Left ventricle myocardium inferior (tissue), 1 donor: ENCODE measurements at regions not wholly inside any gene's neighbourhood (a gene's known extent, or its start where the extent isn't known, plus 50 kb on each side); places are given as distances from the start of the nearest gene placed in this dataset.

Experiments used
- DNase-seq: peaks from one replicate; pipeline ENCODE4 v3.0.0-alpha.2; 2020
- H3K27ac ChIP-seq: fragments of 200-600 bp; replicated peaks from 2 replicates; pipeline ENCODE4 v1.8.0; 2021
- H3K27me3 ChIP-seq: fragments of 200-600 bp; 2 replicates; pipeline ENCODE4 v1.8.0; 2021; ENCODE audit warnings: low read depth
- H3K36me3 ChIP-seq: fragments of 200-600 bp; 2 replicates; pipeline ENCODE4 v1.8.0; 2021
- H3K4me1 ChIP-seq: fragments of 200-600 bp; 2 replicates; pipeline ENCODE4 v1.8.0; 2021
- H3K4me3 ChIP-seq: fragments of 200-600 bp; 2 replicates; pipeline ENCODE4 v1.8.0; 2021; ENCODE audit warnings: mild to moderate bottlenecking, moderate library complexity
- H3K9me3 ChIP-seq: fragments of 200-600 bp; replicated peaks from 2 replicates; pipeline ENCODE4 v1.8.0; 2021
- intact Hi-C: fragments of 100-400 bp; cut with micrococcal nuclease; formaldehyde crosslinking; loops from one replicate; pipeline ENCODE4 v1.11.0; 2022
- TF ChIP-seq, protein P1 (sequence below): fragments of 200-600 bp; IDR thresholded peaks from 2 replicates; pipeline ENCODE4 v1.8.0; 2021; ENCODE audit warnings: antibody characterized with exemption, mild to moderate bottlenecking, borderline replicate concordance
- donor health status: DM: no; HTN: yes; CAD: no; lungs with severe emphysema.

DNA sequence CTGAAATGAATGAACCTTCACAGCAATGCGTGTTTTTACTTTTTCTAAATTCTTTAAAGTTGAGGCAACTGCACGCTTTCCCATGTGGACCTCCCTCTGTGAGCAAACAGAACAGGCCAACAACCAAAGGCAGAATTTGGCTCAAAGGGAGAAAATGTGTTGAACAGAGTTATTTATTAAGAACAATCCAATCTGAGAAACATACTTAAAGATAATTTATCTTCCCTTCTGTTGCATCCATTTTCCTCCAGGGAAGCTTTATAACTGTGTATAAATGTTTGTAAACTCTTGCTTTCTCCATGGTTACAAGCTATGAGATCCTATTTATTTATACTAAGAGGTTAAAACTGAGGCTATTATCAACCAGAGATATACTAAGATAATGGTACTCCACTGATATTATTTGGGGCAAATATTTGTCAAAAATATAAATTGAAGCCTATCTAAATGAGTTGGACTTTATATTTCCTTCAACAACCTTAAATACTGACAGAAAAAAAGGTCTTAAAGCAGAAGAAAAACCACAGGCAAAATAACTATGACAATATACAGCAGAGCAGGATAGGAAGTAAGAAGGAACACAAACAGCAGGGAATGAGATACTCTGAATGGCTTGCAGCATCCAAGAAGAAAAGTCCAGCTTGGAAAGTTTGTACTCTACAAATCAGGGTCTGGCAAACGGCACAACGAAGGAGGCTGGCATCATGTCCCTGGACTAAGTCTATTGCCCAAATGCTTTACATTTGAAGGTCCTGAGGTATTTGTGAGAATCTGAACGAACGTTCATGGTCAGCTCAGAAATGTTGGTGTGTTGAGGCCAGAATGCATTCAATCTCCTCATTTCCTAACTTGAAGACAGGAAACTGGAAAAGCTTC is 663.2 kb upstream of the INTU start:
- Histone ChIP-seq H3K27me3 (no peaks in the 10 kb centered on the region), H3K9me3 (no peaks in the 10 kb centered on the region), H3K4me1 (no peaks in the 10 kb centered on the region), H3K27ac (peak overlapping the region; percentile 10), H3K4me3 (no peak overlapping the region), H3K36me3 (no peaks in the 10 kb centered on the region)
- DNase-seq, result no peak
- TF ChIP-seq, protein P1, sequence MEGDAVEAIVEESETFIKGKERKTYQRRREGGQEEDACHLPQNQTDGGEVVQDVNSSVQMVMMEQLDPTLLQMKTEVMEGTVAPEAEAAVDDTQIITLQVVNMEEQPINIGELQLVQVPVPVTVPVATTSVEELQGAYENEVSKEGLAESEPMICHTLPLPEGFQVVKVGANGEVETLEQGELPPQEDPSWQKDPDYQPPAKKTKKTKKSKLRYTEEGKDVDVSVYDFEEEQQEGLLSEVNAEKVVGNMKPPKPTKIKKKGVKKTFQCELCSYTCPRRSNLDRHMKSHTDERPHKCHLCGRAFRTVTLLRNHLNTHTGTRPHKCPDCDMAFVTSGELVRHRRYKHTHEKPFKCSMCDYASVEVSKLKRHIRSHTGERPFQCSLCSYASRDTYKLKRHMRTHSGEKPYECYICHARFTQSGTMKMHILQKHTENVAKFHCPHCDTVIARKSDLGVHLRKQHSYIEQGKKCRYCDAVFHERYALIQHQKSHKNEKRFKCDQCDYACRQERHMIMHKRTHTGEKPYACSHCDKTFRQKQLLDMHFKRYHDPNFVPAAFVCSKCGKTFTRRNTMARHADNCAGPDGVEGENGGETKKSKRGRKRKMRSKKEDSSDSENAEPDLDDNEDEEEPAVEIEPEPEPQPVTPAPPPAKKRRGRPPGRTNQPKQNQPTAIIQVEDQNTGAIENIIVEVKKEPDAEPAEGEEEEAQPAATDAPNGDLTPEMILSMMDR, result no peak
- intact Hi-C loops, result no loop called here

- intact Hi-C loops, result no loop called here
- TF ChIP-seq, protein P1, result no peak
- H3K27ac ChIP-seq, result no peak overlapping the region
Observed at GRCh38 chr4:126973201-126973600, 659.6 kb upstream of the INTU start.

GRCh38 chr4:126976850-126977632 is 655.7 kb upstream of the INTU start:
- Histone ChIP-seq H3K9me3 (no peaks in the 10 kb centered on the region), H3K27ac (peak overlapping the region; percentile 10), H3K27me3 (no peaks in the 10 kb centered on the region), H3K4me3 (no peak overlapping the region), H3K36me3 (no peaks in the 10 kb centered on the region), H3K4me1 (no peaks in the 10 kb centered on the region)
- TF ChIP-seq, protein P1, result no peak
- intact Hi-C loops, result no loop called here
- peak; percentile 20 for DNase-seq

More at GRCh38 chr4:126973201-126973600, 659.6 kb upstream of the INTU start:
- Histone ChIP-seq H3K4me3 (no peak overlapping the region), H3K36me3 (no peaks in the 10 kb centered on the region), H3K4me1 (no peaks in the 10 kb centered on the region), H3K27me3 (no peaks in the 10 kb centered on the region), H3K9me3 (no peaks in the 10 kb centered on the region)
- DNase-seq, result no peak

- TF ChIP-seq, protein P1, result no peak
- intact Hi-C loops, result no loop called here
- DNase-seq, result no peak
- Histone ChIP-seq H3K9me3 (peaks cover 34% of the 10 kb centered on the region), H3K27me3 (no peaks in the 10 kb centered on the region), H3K4me3 (no peak overlapping the region), H3K27ac (no peak overlapping the region), H3K36me3 (no peaks in the 10 kb centered on the region), H3K4me1 (no peaks in the 10 kb centered on the region)
Observed at GRCh38 chr4:126986005-126986404, 646.8 kb upstream of the INTU start.

DNA sequence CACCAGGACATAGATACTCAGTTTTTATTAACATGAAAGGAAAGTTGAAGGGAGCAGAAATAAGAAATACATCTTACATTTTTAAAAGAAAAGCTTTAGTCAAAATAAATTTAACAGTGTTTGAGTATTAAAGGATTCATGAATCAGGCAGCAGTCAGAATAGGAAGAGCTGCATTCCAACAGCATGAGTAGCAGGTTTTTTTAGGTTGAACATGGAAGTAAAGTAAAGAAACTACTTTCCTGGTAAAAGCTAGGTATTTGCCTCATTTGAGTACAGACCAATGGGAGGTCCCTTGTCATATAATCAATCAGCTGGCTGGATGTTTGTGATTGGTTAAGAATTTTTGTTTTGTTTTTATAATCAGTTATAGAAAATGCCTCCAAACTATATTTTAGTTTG is 645.9 kb upstream of the INTU start:
- no peak for DNase-seq
- no peaks in the 10 kb centered on the region for H3K36me3 ChIP-seq
- intact Hi-C loops, result no loop called here
- peaks cover 34% of the 10 kb centered on the region for H3K9me3 ChIP-seq
- no peaks in the 10 kb centered on the region for H3K27me3 ChIP-seq
- no peak overlapping the region for H3K4me3 ChIP-seq
- H3K4me1 ChIP-seq, result no peaks in the 10 kb centered on the region
- H3K27ac ChIP-seq, result no peak overlapping the region
- TF ChIP-seq, protein P1, result no peak
